H9 (cell line): ENCODE measurements at regions not wholly inside any gene's neighbourhood (a gene's known extent, or its start where the extent isn't known, plus 50 kb on each side); places are given as distances from the start of the nearest gene placed in this dataset.
"Not testable (repeated sequence)": the region's sequence is repeated elsewhere in the genome, so short reads cannot be mapped to it uniquely, and the experiment has no call there.

ENCODE experiments used
- DNase-seq: peaks from one replicate; pipeline ENCODE4 v3.0.0-alpha.2; 2017
- H2AFZ ChIP-seq: one replicate; pipeline ENCODE4 v1.6.1; 2013; ENCODE audit warnings: mild to moderate bottlenecking, low read length, control low read depth, moderate library complexity
- H2AK5ac ChIP-seq: 2 replicates; pipeline ENCODE4 v1.6.1; 2013; ENCODE audit warnings: low read length, control low read depth, mixed read lengths; ENCODE audit not compliant: insufficient read length
- H2BK120ac ChIP-seq: one replicate; pipeline ENCODE4 v1.6.1; 2013; ENCODE audit warnings: low read depth, mild to moderate bottlenecking, low read length, control low read depth, inconsistent platforms; ENCODE audit not compliant: poor library complexity, severe bottlenecking
- H2BK12ac ChIP-seq: 2 replicates; pipeline ENCODE4 v1.6.1; 2013; ENCODE audit warnings: low read length, control low read depth, mixed read lengths, low read depth; ENCODE audit not compliant: insufficient read length
- H2BK15ac ChIP-seq: 2 replicates; pipeline ENCODE4 v1.6.1; 2013; ENCODE audit warnings: low read depth, low read length, control low read depth
- H2BK20ac ChIP-seq: one replicate; pipeline ENCODE4 v1.6.1; 2013; ENCODE audit warnings: low read depth, mild to moderate bottlenecking, low read length, control low read depth, inconsistent platforms; ENCODE audit not compliant: poor library complexity, severe bottlenecking
- H2BK5ac ChIP-seq: 2 replicates; pipeline ENCODE4 v1.6.1; 2013; ENCODE audit warnings: low read length, control low read depth, mixed read lengths; ENCODE audit not compliant: insufficient read length
- H3K14ac ChIP-seq: 2 replicates; pipeline ENCODE4 v1.6.1; 2013; ENCODE audit warnings: low read length, control low read depth; ENCODE audit not compliant: insufficient read depth
- H3K18ac ChIP-seq: 2 replicates; pipeline ENCODE4 v1.6.1; 2013; ENCODE audit warnings: low read depth, mild to moderate bottlenecking, mixed read lengths, low read length, control low read depth; ENCODE audit not compliant: insufficient read length
- H3K23ac ChIP-seq: 2 replicates; pipeline ENCODE4 v1.6.1; 2013; ENCODE audit warnings: low read length, control low read depth, mixed read lengths, low read depth; ENCODE audit not compliant: insufficient read length
- H3K23me2 ChIP-seq: 2 replicates; pipeline ENCODE4 v1.6.1; 2013; ENCODE audit warnings: low read depth, mild to moderate bottlenecking, mixed read lengths, low read length, control low read depth; ENCODE audit not compliant: insufficient read length, poor library complexity, severe bottlenecking
- H3K27ac ChIP-seq: 2 replicates; pipeline ENCODE4 v1.5.1; 2013; ENCODE audit warnings: low read length, control low read depth, mixed read lengths, low read depth; ENCODE audit not compliant: insufficient read length
- H3K27me3 ChIP-seq: 2 replicates; pipeline ENCODE4 v1.6.1; 2013; ENCODE audit warnings: low read length, control low read depth, inconsistent platforms; ENCODE audit not compliant: insufficient read depth
- H3K4ac ChIP-seq: 2 replicates; pipeline ENCODE4 v1.6.1; 2013; ENCODE audit warnings: low read depth, mild to moderate bottlenecking, control low read depth, inconsistent platforms, low read length, moderate library complexity
- H3K4me1 ChIP-seq: 2 replicates; pipeline ENCODE4 v1.6.1; 2013; ENCODE audit warnings: low read length, control low read depth, inconsistent platforms; ENCODE audit not compliant: insufficient read depth
- H3K4me2 ChIP-seq: 2 replicates; pipeline ENCODE4 v1.6.1; 2013; ENCODE audit warnings: low read length, control low read depth, mixed read lengths; ENCODE audit not compliant: insufficient read length, insufficient read depth
- H3K56ac ChIP-seq: 2 replicates; pipeline ENCODE4 v1.6.1; 2013; ENCODE audit warnings: low read depth, mild to moderate bottlenecking, mixed read lengths, low read length, control low read depth; ENCODE audit not compliant: insufficient read length
- H3K79me1 ChIP-seq: 2 replicates; pipeline ENCODE4 v1.6.1; 2013; ENCODE audit warnings: low read depth, mild to moderate bottlenecking, moderate library complexity, low read length, control low read depth, inconsistent platforms; ENCODE audit not compliant: insufficient read depth, poor library complexity, severe bottlenecking
- H3K79me2 ChIP-seq: 2 replicates; pipeline ENCODE4 v1.6.1; 2013; ENCODE audit warnings: low read length, control low read depth, inconsistent platforms; ENCODE audit not compliant: insufficient read depth
- H3K9ac ChIP-seq: 2 replicates; pipeline ENCODE4 v1.6.1; 2013; ENCODE audit warnings: low read length, control low read depth, mixed read lengths; ENCODE audit not compliant: insufficient read length; ENCODE audit errors: extremely low read depth
- H3K9me3 ChIP-seq: one replicate; pipeline ENCODE4 v1.6.1; 2013; ENCODE audit warnings: low read depth, low read length, inconsistent platforms; ENCODE audit not compliant: control insufficient read depth
- H3T11ph ChIP-seq: one replicate; pipeline ENCODE4 v1.6.1; 2013; ENCODE audit warnings: mild to moderate bottlenecking, low read length, control low read depth, inconsistent platforms
- H4K20me1 ChIP-seq: one replicate; pipeline ENCODE4 v1.6.1; 2013; ENCODE audit not compliant: control insufficient read depth, insufficient read length, insufficient read depth
- H4K5ac ChIP-seq: 2 replicates; pipeline ENCODE4 v1.6.1; 2013; ENCODE audit warnings: low read depth, mild to moderate bottlenecking, mixed read lengths, low read length, control low read depth; ENCODE audit not compliant: insufficient read length
- H4K8ac ChIP-seq: replicated peaks from 2 replicates; pipeline ENCODE4 v1.6.1; 2013; ENCODE audit warnings: low read length, control low read depth, mixed read lengths, low read depth; ENCODE audit not compliant: insufficient read length
- H4K91ac ChIP-seq: 2 replicates; pipeline ENCODE4 v1.6.1; 2013; ENCODE audit warnings: low read depth, mild to moderate bottlenecking, moderate library complexity, mixed read lengths, low read length, control low read depth; ENCODE audit not compliant: insufficient read length
- H3K27ac Mint-ChIP-seq, 3 experiments: 2 replicates in 2 of 3; 3 replicates in 1 of 3; pipeline ENCODE4 v1.8.0; 2020 to 2021; ENCODE audit warnings: mixed read lengths in 3 of 3, mild to moderate bottlenecking in 1 of 3, moderate library complexity in 1 of 3
- H3K27me3 Mint-ChIP-seq: 2 replicates; pipeline ENCODE4 v1.8.0; 2021; ENCODE audit warnings: low read depth, mild to moderate bottlenecking, moderate library complexity, mixed read lengths
- H3K36me3 Mint-ChIP-seq, 3 experiments: 2 replicates in 2 of 3; 3 replicates in 1 of 3; pipeline ENCODE4 v1.8.0; 2020 to 2021; ENCODE audit warnings: low read depth in 3 of 3, mixed read lengths in 3 of 3; ENCODE audit not compliant: insufficient read depth in 1 of 3
- H3K4me1 Mint-ChIP-seq, 2 experiments: 2 replicates each; pipeline ENCODE4 v1.8.0; 2020; ENCODE audit warnings: mixed read lengths in 2 of 2
- H3K4me3 Mint-ChIP-seq, 2 experiments: 2 replicates in 1 of 2; 3 replicates in 1 of 2; pipeline ENCODE4 v1.8.0; 2020 to 2021; ENCODE audit warnings: mild to moderate bottlenecking in 2 of 2, mixed read lengths in 2 of 2, moderate library complexity in 1 of 2
- H3K9me3 Mint-ChIP-seq, 2 experiments: 2 replicates in 1 of 2; 3 replicates in 1 of 2; pipeline ENCODE4 v1.8.0; 2020; ENCODE audit warnings: mild to moderate bottlenecking in 2 of 2, mixed read lengths in 2 of 2, moderate library complexity in 1 of 2
- CTCF ChIP-seq: fragments of 200-600 bp; sonication (generic); conservative IDR thresholded peaks from 3 replicates; pipeline ENCODE4 v1.8.0; 2021; ENCODE audit warnings: antibody characterized with exemption, mild to moderate bottlenecking
- WGBS: extraction: QIAGEN DNeasy Blood & Tissue Kit; methylation state at CpG from one replicate; pipeline ENCODE4 v1.1.7; 2013; ENCODE audit warnings: missing lambda C conversion rate, low lambda C conversion rate, mixed read lengths; ENCODE audit not compliant: insufficient read length; ENCODE audit errors: extremely low coverage; 5-methylcytosine and 5-hydroxymethylcytosine counted together

- not testable (repeated sequence) for H2BK12ac ChIP-seq, H3K4me3 Mint-ChIP-seq, H3K4ac ChIP-seq, H3T11ph ChIP-seq, H4K20me1 ChIP-seq, H4K91ac ChIP-seq, H3K27ac ChIP-seq, H3K23ac ChIP-seq, H3K79me2 ChIP-seq, H2BK15ac ChIP-seq, H2BK5ac ChIP-seq, H3K4me2 ChIP-seq, H4K8ac ChIP-seq, H2BK120ac ChIP-seq, H3K18ac ChIP-seq, H3K27me3 ChIP-seq, H3K14ac ChIP-seq, H3K27ac Mint-ChIP-seq, H2AK5ac ChIP-seq, H2AFZ ChIP-seq, H3K27me3 Mint-ChIP-seq, H3K23me2 ChIP-seq, H4K5ac ChIP-seq, H3K4me1 ChIP-seq, H2BK20ac ChIP-seq, H3K56ac ChIP-seq, H3K9me3 ChIP-seq, H3K79me1 ChIP-seq, H3K9ac ChIP-seq
- Mint-ChIP-seq H3K36me3 (peaks cover 45 to 62% (median 61%) of the 10 kb centered on the region in 3 experiments), H3K9me3 (peaks cover 11 to 29% of the 10 kb centered on the region in 2 experiments), H3K4me1 (peaks cover 35 to 39% of the 10 kb centered on the region in 2 experiments)
- no CpG with 5 or more reads among the region's 11 CpGs for WGBS
- DNase-seq, result peak; percentile 87
- TF ChIP-seq CTCF, result peak; percentile 87
These were observed 145.2 kb upstream of the C1QTNF3 start for GRCh38 chr5:34188001-34188822.

- H3K4me1 ChIP-seq, H2AFZ ChIP-seq, H4K20me1 ChIP-seq, H3K14ac ChIP-seq, H4K91ac ChIP-seq, H3K4ac ChIP-seq, H3K18ac ChIP-seq, H3K27me3 Mint-ChIP-seq, H3K79me1 ChIP-seq, H3K23ac ChIP-seq, H2BK120ac ChIP-seq, H2BK15ac ChIP-seq, H4K8ac ChIP-seq, H3K27ac ChIP-seq, H2BK5ac ChIP-seq, H2BK12ac ChIP-seq, DNase-seq, H4K5ac ChIP-seq, H3K79me2 ChIP-seq, H3K9me3 ChIP-seq, H3T11ph ChIP-seq, H2AK5ac ChIP-seq, H3K56ac ChIP-seq, H3K4me3 Mint-ChIP-seq, H3K27me3 ChIP-seq, H2BK20ac ChIP-seq, H3K9ac ChIP-seq, H3K23me2 ChIP-seq, H3K4me2 ChIP-seq: not testable (repeated sequence)
- Mint-ChIP-seq H3K27ac (peak overlapping the region in 1 of 3 experiments; percentile 80; a peak in 2 of 7 replicates), H3K9me3 (peaks cover 11 to 32% of the 10 kb centered on the region in 2 experiments), H3K4me1 (peaks cover 43 to 47% of the 10 kb centered on the region in 2 experiments), H3K36me3 (peaks cover 48 to 64% (median 63%) of the 10 kb centered on the region in 3 experiments)
- no CpG with 5 or more reads among the region's 21 CpGs for WGBS
These were observed 146.2 kb upstream of the C1QTNF3 start for GRCh38 chr5:34189246-34189645.
